ENCODE measurements at regions not wholly inside any gene's neighbourhood (a gene's known extent, or its start where the extent isn't known, plus 50 kb on each side); places are given as distances from the start of the nearest gene placed in this dataset.
"Not testable (repeated sequence)": the region's sequence is repeated elsewhere in the genome, so short reads cannot be mapped to it uniquely, and the experiment has no call there.

DNA sequence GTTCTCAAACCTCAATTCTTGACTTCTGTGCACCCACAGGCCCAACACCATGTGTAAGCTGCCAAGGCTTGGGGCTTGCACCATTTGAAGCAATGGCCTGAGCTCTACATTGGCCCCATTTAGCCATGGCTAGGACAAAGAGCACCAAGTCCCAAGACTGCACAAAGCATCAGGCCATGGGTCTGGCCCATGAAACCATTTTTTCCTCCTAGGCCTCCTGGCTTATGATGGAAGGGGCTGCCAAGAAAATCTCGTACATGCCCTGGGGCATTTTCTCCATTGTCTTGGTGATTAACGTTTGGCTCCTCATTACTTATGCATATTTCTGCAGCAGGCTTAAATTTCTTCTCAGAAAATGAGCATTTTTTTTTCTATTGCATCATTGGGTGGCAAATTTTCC lies 1128.7 kb upstream of the ADGRB3 start:
- DNase-seq, result no peak

- DNase-seq, result no peak
These were observed 1133.3 kb upstream of the ADGRB3 start for GRCh38 chr6:67501755-67502154.

DNA sequence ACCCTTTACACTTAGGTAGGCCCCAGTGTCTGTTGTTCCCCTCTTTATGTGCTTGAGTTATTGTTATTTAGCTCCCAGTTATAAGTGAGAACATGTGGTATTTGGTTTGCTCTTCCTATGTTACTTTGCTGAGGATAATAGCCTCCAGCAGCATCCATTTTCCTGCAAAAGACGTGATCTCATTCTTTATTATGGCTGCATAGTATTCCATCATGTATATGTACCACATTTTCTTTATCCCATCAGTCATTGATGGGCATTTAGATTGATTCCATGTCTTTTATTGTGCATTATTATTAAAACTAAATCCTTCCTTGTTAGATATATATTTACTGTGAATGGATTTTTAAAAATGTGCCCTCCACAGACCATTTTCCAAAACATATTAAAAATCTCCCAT lies 1137.3 kb upstream of the ADGRB3 start:
- no peak for DNase-seq

GRCh38 chr6:67496191-67496590 lies 1138.9 kb upstream of the ADGRB3 start:
- no peak for DNase-seq

- DNase-seq, result no peak
These were observed 1141.4 kb upstream of the ADGRB3 start for GRCh38 chr6:67493682-67494081.

GRCh38 chr6:67475700-67476099 lies 1159.4 kb upstream of the ADGRB3 start:
- DNase-seq, result no peak

DNA sequence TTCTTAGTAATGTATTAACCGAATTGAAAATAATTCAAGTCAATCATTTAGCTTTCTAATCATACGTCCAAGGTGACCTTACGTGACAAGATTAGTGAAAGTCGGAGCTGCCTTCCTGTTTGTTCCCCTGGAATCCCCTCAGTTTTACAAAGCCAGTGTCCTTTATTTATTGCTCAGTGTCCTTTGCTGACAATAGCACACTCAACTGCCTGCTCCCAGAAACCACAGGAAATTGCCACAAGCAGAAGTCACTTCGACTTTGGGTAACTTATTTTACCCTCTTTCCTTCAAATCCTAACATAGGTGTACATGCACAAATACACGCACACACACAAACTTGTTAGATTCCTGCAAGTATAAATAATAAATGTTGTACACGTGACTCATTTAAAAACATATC lies 1167.7 kb upstream of the ADGRB3 start:
- no peak for DNase-seq

- not testable (repeated sequence) for DNase-seq
These were observed 1172.4 kb upstream of the ADGRB3 start for GRCh38 chr6:67462725-67463124.

DNA sequence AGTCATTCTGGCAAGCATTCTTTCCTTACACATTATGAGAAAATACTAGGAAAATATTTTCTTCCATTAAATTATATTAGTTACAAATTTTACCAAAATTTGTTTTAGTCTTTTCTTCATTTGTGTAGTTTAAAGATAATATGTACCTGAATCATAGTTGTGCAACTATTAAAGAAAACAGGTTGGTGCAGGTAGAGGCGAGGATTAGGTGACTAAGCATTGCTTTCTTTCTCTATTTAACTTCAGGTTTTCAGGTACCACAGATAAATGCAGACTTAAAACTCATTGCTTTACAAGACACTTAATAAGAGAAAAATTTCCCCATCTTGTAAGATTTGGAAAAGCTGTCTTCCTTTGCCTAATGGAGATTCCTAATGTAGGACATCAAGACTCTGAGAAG lies 1175.5 kb upstream of the ADGRB3 start:
- no peak for DNase-seq

- no peak for DNase-seq
These were observed 1176.8 kb upstream of the ADGRB3 start for GRCh38 chr6:67458265-67458664.

GRCh38 chr6:67451874-67452273 lies 1183.2 kb upstream of the ADGRB3 start:
- no peak for DNase-seq

DNA sequence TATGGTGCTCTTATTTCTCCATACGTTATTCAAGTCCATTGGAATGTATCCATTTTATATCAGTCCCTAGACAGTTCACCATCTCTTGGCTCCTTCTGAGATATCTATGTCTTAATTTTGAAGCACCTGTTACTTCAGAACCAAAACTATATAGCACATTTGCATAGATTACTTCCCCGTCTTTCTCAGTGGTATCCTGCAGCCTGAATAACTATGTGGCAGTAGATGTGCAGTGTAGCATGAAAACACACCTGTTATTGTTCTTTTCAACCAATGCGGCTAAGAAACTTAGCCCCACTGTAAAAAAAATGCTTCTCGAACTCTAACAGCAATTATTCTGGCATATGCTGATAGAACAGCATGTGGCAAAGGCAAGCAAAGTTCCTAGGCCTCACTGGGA lies 1184.4 kb upstream of the ADGRB3 start:
- DNase-seq, result no peak

- DNase-seq, result no peak
These were observed 1185.5 kb upstream of the ADGRB3 start for GRCh38 chr6:67449602-67450001.

DNA sequence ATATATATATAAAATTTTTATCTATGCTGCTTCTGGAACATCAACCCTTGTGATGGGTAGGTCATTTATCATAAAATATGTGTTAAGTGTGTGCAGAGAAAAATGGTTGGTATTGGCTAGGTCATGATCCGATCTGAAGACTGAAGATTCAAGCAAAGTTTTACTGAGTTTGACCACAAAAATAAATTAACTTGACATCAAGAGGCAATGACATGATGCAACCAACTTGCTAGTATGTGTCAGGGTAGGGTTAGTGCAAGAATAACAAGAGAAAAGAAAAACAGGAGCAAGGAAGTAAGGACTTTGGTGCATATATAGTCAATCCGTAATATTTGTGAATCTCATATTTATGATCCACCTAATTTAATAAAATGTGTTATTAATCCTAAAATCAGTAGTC lies 1202.0 kb upstream of the ADGRB3 start:
- DNase-seq, result no peak

DNA sequence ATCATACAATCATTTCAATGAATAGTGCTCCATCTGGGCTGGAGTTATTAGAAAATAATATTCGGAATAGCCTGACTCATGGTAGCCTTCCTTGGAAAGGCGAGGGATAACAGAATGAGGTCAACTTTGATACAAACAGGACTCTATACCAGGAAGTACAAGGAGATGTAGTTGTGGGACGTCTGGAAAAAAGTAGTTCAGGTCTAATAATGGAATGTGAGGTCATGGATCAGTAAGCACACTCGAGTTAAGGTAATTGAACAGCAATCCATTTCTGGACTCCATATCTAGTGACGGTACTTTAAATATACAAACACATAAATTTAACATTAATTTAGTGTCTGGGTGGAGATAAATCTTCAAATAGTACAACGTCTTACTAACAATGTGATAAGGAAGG lies 1204.0 kb upstream of the ADGRB3 start:
- no peak for DNase-seq

DNA sequence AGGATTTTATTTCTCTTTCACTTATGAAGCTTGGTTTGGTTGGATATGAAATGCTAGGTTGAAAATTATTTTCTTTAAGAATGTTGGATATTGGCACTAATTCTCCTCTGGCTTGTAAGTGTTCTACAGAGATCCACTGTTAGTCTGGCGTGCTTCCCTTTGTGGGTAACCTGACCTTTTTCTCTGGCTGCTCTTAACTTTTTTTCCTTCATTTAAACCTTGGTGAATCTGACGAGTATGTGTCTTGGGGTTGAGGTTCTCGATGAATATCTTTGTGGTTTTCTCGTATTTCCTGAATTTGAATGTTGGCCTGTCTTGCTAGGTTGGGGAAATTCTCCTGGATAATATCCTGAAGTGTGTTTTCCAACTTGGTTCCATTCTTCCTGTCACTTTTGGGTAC lies 1208.4 kb upstream of the ADGRB3 start:
- DNase-seq, result not testable (repeated sequence)

DNA sequence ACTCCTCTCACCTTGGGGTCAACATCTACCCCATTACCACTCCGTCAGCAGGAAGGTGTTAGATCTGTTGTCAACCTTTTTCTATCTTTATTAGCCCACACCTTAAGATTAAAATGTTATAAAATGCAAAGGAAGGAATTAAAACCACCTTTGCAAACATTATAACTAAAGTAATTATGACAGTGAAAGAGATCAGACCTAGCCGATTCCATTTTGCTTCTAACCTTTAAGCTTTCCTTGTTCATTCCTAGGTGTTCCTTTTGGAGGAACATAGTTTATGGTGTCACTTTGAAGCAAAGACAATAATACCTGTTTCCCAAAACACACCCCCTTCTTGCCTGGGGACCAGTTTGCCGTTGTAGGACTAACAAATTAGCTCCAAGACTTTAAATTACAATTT lies 1223.0 kb upstream of the ADGRB3 start:
- no peak for DNase-seq

DNA sequence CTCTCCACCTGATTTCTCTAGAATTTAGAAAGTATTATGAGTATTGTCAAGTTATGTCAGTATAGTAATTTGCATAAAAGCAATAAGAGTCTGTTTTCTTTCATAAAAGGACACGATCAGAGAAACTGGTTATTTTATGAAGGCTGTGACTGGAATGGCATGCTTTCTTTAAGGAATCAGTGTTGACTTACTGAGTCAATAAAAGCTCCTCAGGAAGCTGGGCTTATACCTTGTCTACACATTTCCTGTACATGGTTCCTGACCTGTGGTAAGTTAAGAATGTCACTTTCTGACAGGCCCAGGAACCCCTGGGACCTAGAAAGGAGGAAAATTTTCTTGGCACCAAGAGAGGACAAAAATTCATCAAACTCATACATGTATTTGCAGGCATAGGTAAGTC lies 1224.0 kb upstream of the ADGRB3 start:
- DNase-seq, result no peak

DNA sequence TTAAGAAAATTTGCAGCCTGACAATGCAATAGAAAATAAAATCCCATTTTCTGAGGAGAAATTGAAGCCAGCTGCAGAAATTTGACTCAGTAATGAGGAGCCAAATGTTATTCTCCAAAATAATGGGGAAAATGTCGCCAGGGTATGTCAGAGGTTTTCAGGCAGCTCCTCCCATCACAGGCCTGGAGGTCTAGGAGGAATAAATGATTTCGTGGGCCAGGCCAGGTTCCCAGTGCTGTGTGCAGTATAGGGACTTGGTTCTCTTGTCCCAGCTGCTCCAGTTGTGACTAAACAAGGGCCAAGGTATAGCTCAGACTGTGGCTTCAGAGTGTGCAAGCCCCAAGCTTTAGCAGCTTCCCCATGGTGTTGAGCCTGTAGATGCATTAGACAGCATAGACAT lies 1240.8 kb upstream of the ADGRB3 start:
- DNase-seq, result no peak

- DNase-seq, result no peak
These were observed 1241.7 kb upstream of the ADGRB3 start for GRCh38 chr6:67393356-67393755.

GRCh38 chr6:67391955-67392354 lies 1243.1 kb upstream of the ADGRB3 start:
- DNase-seq, result no peak

DNA sequence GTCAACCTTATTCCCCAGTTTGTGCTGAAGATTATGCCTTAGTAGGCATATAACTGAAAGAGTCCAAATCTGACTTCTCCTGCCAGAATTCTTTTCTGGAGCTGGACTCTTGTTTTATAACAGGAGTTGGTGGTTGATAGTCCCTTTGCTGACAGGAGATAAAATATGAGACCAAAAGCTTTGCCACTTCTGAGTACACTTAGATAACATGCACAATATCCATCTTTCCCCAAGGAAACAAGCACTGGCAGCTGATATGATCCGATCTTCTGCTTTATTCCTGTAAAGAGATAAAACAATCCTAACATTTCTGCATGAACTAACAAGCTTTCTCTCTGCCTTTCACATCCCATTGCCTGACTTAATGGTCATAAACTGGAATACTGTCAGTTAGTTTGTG lies 1265.4 kb upstream of the ADGRB3 start:
- no peak for DNase-seq

GRCh38 chr6:67362976-67363375 lies 1272.1 kb upstream of the ADGRB3 start:
- no peak for DNase-seq

- no peak for DNase-seq
These were observed 1273.8 kb upstream of the ADGRB3 start for GRCh38 chr6:67361264-67361663.

- DNase-seq, result no peak
These were observed 1276.8 kb upstream of the ADGRB3 start for GRCh38 chr6:67358241-67358640.

GRCh38 chr6:67353861-67354260 lies 1281.2 kb upstream of the ADGRB3 start:
- no peak for DNase-seq
